Fibroblast of lung (primary cell): ENCODE measurements at regions not wholly inside any gene's neighbourhood (a gene's known extent, or its start where the extent isn't known, plus 50 kb on each side); places are given as distances from the start of the nearest gene placed in this dataset.

ENCODE experiments used
- DNase-seq, 2 donors: peaks; one replicate each; pipeline versions ENCODE4 v3.0.0 to v3.0.0-alpha.2; 2010; ENCODE audit warnings: low read depth in 2 of 2
- H2AFZ ChIP-seq: 2 replicates; pipeline ENCODE4 v1.5.1; 2012; ENCODE audit warnings: low read length, control low read depth, inconsistent platforms
- H3K27ac ChIP-seq: 2 replicates; pipeline ENCODE4 v1.5.1; 2011; ENCODE audit warnings: low read length, control low read depth; ENCODE audit not compliant: insufficient read depth
- H3K27me3 ChIP-seq: 2 replicates; pipeline ENCODE4 v1.5.1; 2011; ENCODE audit warnings: mild to moderate bottlenecking, low read length; ENCODE audit not compliant: control insufficient read depth, insufficient read depth
- H3K36me3 ChIP-seq: 2 replicates; pipeline ENCODE4 v1.5.1; 2011; ENCODE audit warnings: low read length; ENCODE audit not compliant: control insufficient read depth, insufficient read depth
- H3K4me1 ChIP-seq: 2 replicates; pipeline ENCODE4 v1.5.1; 2011; ENCODE audit warnings: low read length; ENCODE audit not compliant: control insufficient read depth, insufficient read depth; ENCODE audit errors: extremely low read depth
- H3K4me2 ChIP-seq: 2 replicates; pipeline ENCODE4 v1.5.1; 2011; ENCODE audit warnings: low read length, control low read depth; ENCODE audit not compliant: insufficient read depth; ENCODE audit errors: extremely low read depth
- H3K4me3 ChIP-seq, 4 experiments: fragments of 200-600 bp in 1 of 4; sonication (generic) in 1 of 4; replicated peaks in 1 of 4; 2 replicates each; pipeline ENCODE4 v1.5.1; 2011 to 2016; ENCODE audit warnings: low read length in 4 of 4, low read depth in 3 of 4, mild to moderate bottlenecking in 3 of 4, control low read depth in 2 of 4, inconsistent platforms in 1 of 4, mixed read lengths in 1 of 4; ENCODE audit not compliant: insufficient read depth in 1 of 4; ENCODE audit errors: control extremely low read depth in 1 of 4
- H3K79me2 ChIP-seq: 2 replicates; pipeline ENCODE4 v1.5.1; 2012; ENCODE audit warnings: mild to moderate bottlenecking, low read length, inconsistent platforms; ENCODE audit not compliant: control insufficient read depth, insufficient read depth
- H3K9ac ChIP-seq: 2 replicates; pipeline ENCODE4 v1.5.1; 2011; ENCODE audit warnings: mild to moderate bottlenecking, low read length, control low read depth; ENCODE audit not compliant: insufficient read depth
- H3K9me3 ChIP-seq: 2 replicates; pipeline ENCODE4 v1.5.1; 2012; ENCODE audit warnings: low read depth, low read length; ENCODE audit not compliant: control insufficient read depth, insufficient read depth
- H4K20me1 ChIP-seq: 2 replicates; pipeline ENCODE4 v1.5.1; 2011; ENCODE audit warnings: low read length; ENCODE audit not compliant: control insufficient read depth, insufficient read depth; ENCODE audit errors: extremely low read depth
- EZH2 ChIP-seq: IDR thresholded peaks from 2 replicates; pipeline ENCODE4 v1.5.1; 2012; ENCODE audit warnings: low read length, control low read depth, mild to moderate bottlenecking; ENCODE audit errors: missing control alignments
- TF ChIP-seq, protein P1 (sequence below), 2 donors: IDR thresholded peaks in 1 of 2; conservative IDR thresholded peaks in 1 of 2; 1 replicate in 1 of 2; 2 replicates in 1 of 2; pipeline ENCODE4 v1.5.1; 2011 to 2012; ENCODE audit warnings: low read length in 2 of 2, control low read depth in 1 of 2, inconsistent platforms in 1 of 2, low read depth in 1 of 2, mild to moderate bottlenecking in 1 of 2

DNA sequence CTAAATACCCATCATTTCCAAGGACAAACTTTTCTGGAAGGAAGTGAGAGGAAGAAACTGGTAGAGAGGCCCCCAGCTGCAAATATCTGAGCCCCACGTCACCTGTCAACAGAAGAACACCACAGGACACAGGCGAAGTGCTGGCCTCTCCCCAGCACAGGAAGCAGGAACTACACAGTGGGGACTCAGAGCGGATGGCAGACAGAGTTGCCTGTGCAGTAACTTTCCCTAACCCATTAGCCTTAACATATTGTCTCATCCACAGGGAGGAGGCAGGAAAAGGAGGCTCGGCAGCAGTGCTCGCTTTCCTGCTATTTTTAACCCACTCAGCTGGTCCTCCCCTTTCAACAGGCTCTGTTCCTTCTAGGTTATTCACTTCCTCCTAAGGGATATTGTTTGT lies 111.5 kb upstream of the TMPO start:
- Histone ChIP-seq H3K4me3 (no peak overlapping the region), H4K20me1 (no peaks in the 10 kb centered on the region), H2AFZ (no peak overlapping the region), H3K9me3 (no peaks in the 10 kb centered on the region), H3K27me3 (no peaks in the 10 kb centered on the region), H3K27ac (no peak overlapping the region), H3K4me2 (no peak overlapping the region), H3K79me2 (no peaks in the 10 kb centered on the region), H3K4me1 (no peaks in the 10 kb centered on the region), H3K9ac (no peak overlapping the region), H3K36me3 (no peaks in the 10 kb centered on the region)
- no peak for DNase-seq
- TF ChIP-seq, protein P1, sequence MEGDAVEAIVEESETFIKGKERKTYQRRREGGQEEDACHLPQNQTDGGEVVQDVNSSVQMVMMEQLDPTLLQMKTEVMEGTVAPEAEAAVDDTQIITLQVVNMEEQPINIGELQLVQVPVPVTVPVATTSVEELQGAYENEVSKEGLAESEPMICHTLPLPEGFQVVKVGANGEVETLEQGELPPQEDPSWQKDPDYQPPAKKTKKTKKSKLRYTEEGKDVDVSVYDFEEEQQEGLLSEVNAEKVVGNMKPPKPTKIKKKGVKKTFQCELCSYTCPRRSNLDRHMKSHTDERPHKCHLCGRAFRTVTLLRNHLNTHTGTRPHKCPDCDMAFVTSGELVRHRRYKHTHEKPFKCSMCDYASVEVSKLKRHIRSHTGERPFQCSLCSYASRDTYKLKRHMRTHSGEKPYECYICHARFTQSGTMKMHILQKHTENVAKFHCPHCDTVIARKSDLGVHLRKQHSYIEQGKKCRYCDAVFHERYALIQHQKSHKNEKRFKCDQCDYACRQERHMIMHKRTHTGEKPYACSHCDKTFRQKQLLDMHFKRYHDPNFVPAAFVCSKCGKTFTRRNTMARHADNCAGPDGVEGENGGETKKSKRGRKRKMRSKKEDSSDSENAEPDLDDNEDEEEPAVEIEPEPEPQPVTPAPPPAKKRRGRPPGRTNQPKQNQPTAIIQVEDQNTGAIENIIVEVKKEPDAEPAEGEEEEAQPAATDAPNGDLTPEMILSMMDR (conservative IDR thresholded peaks at IDR 0.05 in 1 of 2, IDR thresholded peaks at IDR 0.05 in 1 of 2; ENCODE audit: low read depth in 1 of 2, low read length in 2 of 2), result no peak
- no peak for TF ChIP-seq EZH2

DNA sequence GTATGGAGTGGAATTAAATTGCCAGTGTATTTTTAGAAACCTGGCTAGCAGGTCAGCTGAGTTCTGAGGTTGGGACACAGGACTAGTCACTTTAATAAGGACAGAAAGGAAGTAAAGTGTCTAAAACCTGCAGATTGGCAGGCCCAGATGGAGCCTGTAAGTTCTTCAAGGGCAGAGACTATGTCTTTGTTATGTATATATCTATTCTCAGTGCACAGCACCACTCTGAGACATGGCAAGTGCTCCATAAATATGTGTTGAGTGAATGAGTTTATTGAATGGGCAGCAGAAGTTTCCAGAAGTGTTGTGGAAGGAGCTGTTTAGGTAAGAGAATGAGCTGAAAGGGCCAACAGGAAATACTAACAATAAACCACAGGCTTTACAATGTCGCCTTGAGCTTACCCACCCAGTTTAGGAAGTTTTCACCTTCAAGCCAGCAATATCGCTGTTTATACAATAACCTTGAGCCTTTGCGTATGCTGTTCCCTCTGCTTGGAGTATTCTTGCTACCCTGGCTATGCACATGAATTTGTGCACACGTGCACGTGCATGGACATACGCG lies 109.5 kb upstream of the TMPO start:
- no peak for DNase-seq
- no peaks in the 10 kb centered on the region for H3K4me1 ChIP-seq

DNA sequence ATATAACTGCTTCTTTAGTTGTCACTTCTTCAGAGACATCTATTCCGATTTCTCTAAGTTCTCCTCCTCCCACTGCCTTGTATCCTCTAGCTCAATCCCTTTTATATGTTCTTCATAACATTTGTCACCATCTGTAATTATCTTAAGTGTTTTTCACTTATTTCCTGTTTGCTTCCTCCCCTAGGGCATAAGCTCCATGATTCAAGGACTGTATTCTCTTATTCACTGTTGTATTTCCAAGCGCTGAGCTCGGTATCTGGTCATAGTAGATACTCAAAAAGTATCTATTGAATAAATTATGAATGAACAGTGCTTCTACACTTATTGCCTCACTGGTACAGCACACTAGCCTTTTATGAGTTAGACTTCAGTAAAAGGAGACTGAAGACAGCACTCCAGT lies 109.0 kb upstream of the TMPO start:
- Histone ChIP-seq H3K27ac (no peak overlapping the region), H3K36me3 (no peaks in the 10 kb centered on the region), H3K9me3 (no peaks in the 10 kb centered on the region), H3K4me3 (no peak overlapping the region), H2AFZ (no peak overlapping the region), H3K9ac (no peak overlapping the region), H3K79me2 (no peaks in the 10 kb centered on the region), H3K4me1 (no peaks in the 10 kb centered on the region), H3K4me2 (no peak overlapping the region), H4K20me1 (no peaks in the 10 kb centered on the region), H3K27me3 (no peaks in the 10 kb centered on the region)
- TF ChIP-seq, protein P1 (conservative IDR thresholded peaks at IDR 0.05 in 1 of 2, IDR thresholded peaks at IDR 0.05 in 1 of 2; ENCODE audit: low read depth in 1 of 2, low read length in 2 of 2), result no peak
- TF ChIP-seq EZH2, result no peak
- no peak for DNase-seq

More for the DNA sequence above, 109.5 kb upstream of the TMPO start:
- TF ChIP-seq EZH2, result no peak
- TF ChIP-seq, protein P1 (conservative IDR thresholded peaks at IDR 0.05 in 1 of 2, IDR thresholded peaks at IDR 0.05 in 1 of 2; ENCODE audit: low read depth in 1 of 2, low read length in 2 of 2), result no peak
- Histone ChIP-seq H3K27ac (no peak overlapping the region), H3K4me3 (no peak overlapping the region), H3K27me3 (no peaks in the 10 kb centered on the region), H2AFZ (no peak overlapping the region), H3K9ac (no peak overlapping the region), H3K9me3 (no peaks in the 10 kb centered on the region), H3K4me2 (no peak overlapping the region), H3K79me2 (no peaks in the 10 kb centered on the region), H3K36me3 (no peaks in the 10 kb centered on the region), H4K20me1 (no peaks in the 10 kb centered on the region)
